A549 (cell line): ENCODE measurements at regions not wholly inside any gene's neighbourhood (a gene's known extent, or its start where the extent isn't known, plus 50 kb on each side); places are given as distances from the start of the nearest gene placed in this dataset.

Experiments
- HDAC2 ChIP-seq: fragments of 200-600 bp; sonication (generic); IDR thresholded peaks from 2 replicates; pipeline ENCODE4 v1.6.1; 2016
- MAX ChIP-seq: IDR thresholded peaks from 2 replicates; pipeline ENCODE4 v1.6.1; 2012
- POLR2A ChIP-seq: IDR thresholded peaks from 2 replicates; pipeline ENCODE4 v1.6.1; 2012; ENCODE audit warnings: mild to moderate bottlenecking, low read length
- SMC3 ChIP-seq: fragments of >200 bp; sonication (Bioruptor Twin); formaldehyde crosslinking; IDR thresholded peaks from 3 replicates; pipeline ENCODE4 v1.6.1; 2018; ENCODE audit warnings: inconsistent platforms
- ZFP36 ChIP-seq: fragments of 450-650 bp; IDR thresholded peaks from 2 replicates; pipeline ENCODE4 v1.6.1; 2014; ENCODE audit warnings: borderline replicate concordance; ENCODE audit not compliant: partially characterized antibody
- TF ChIP-seq, protein P1 (sequence below): fragments of >200 bp; sonication (Bioruptor Twin); formaldehyde crosslinking; IDR thresholded peaks from 3 replicates; pipeline ENCODE4 v1.5.1; 2016

- TF ChIP-seq SMC3 (no peak), ZFP36 (no peak), POLR2A (no peak), MAX (no peak), HDAC2 (no peak)
- TF ChIP-seq, protein P1, sequence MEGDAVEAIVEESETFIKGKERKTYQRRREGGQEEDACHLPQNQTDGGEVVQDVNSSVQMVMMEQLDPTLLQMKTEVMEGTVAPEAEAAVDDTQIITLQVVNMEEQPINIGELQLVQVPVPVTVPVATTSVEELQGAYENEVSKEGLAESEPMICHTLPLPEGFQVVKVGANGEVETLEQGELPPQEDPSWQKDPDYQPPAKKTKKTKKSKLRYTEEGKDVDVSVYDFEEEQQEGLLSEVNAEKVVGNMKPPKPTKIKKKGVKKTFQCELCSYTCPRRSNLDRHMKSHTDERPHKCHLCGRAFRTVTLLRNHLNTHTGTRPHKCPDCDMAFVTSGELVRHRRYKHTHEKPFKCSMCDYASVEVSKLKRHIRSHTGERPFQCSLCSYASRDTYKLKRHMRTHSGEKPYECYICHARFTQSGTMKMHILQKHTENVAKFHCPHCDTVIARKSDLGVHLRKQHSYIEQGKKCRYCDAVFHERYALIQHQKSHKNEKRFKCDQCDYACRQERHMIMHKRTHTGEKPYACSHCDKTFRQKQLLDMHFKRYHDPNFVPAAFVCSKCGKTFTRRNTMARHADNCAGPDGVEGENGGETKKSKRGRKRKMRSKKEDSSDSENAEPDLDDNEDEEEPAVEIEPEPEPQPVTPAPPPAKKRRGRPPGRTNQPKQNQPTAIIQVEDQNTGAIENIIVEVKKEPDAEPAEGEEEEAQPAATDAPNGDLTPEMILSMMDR, result no peak
These were observed 819.9 kb upstream of the SLITRK1 start for GRCh38 chr13:84702174-84702573.
